ENCODE measurements at regions not wholly inside any gene's neighbourhood (a gene's known extent, or its start where the extent isn't known, plus 50 kb on each side); places are given as distances from the start of the nearest gene placed in this dataset.

GRCh38 chr4:125111323-125111722 is 203.4 kb upstream of the FAT4 start (continued):
- no peak for TF ChIP-seq BRF2 (IDR thresholded peaks at IDR 0.05; ENCODE audit: borderline replicate concordance, insufficient read depth, insufficient read length)
- no peak for TF ChIP-seq ETV1 (tag; conservative IDR thresholded peaks at IDR 0.05; ENCODE audit: low read depth)
- no peak for TF ChIP-seq TCF15 (CRISPR knock-in tag; IDR thresholded peaks at IDR 0.05)
- no peak for TF ChIP-seq ZNF24 (IDR thresholded peaks at IDR 0.05)

- Histone ChIP-seq H3K9me1 (ENCODE audit: control insufficient read depth, insufficient read depth, low read length) (no peaks in the 10 kb centered on the region), H3K27ac (ENCODE audit: extremely low read depth, low read depth, low read length) (no peak overlapping the region), H3K36me3 (ENCODE audit: control insufficient read depth, insufficient read depth, low read length) (no peaks in the 10 kb centered on the region), H4K20me1 (replicated peaks; ENCODE audit: control insufficient read depth, insufficient read depth, low read length) (no peaks in the 10 kb centered on the region), H2AFZ (ENCODE audit: low read depth, low read length) (no peak overlapping the region), H3K27me3 (ENCODE audit: control insufficient read depth in 2 of 2, insufficient read depth in 2 of 2, low read length in 2 of 2) (no peaks in the 10 kb centered on the region), H3K9me3 (replicated peaks; ENCODE audit: control insufficient read depth, insufficient read depth, low read depth, low read length) (no peaks in the 10 kb centered on the region), H3K4me1 (replicated peaks in 1 of 2; ENCODE audit: control insufficient read depth in 2 of 2, insufficient read depth in 2 of 2, low read length in 2 of 2) (no peaks in the 10 kb centered on the region), H3K4me2 (ENCODE audit: insufficient read depth, low read length) (no peak overlapping the region), H3K9ac (ENCODE audit: insufficient read depth in 1 of 2, low read depth in 2 of 2, low read length in 2 of 2) (no peak overlapping the region), H3K4me3 (no peak overlapping the region), H3K79me2 (ENCODE audit: control insufficient read depth, insufficient read depth, low read length) (no peaks in the 10 kb centered on the region)
- no TSS peak for BruUV-seq (replicated peaks)
- ChIA-PET CTCF (ENCODE audit: low intra/inter-chr PET ratio) (no interaction called here), POLR2A (no interaction called here)
- DNase-seq (ENCODE audit: extremely low read depth in 1 of 4, low spot score in 3 of 4) (no peak), FAIRE-seq (no peak), ATAC-seq (no peak)
- WGBS (ENCODE audit: insufficient coverage, low coverage, missing lambda C conversion rate) = 2% methylated on average over 2 of the region's 2 CpGs
- TF ChIP-seq ELF2 (CRISPR knock-in tag; IDR thresholded peaks at IDR 0.05) (no peak), CBX1 (IDR thresholded peaks at IDR 0.05; ENCODE audit: low read depth) (no peak), SPI1 (IDR thresholded peaks at IDR 0.05; ENCODE audit: borderline replicate concordance, low read depth, low read length) (no peak), ZFX (CRISPR knock-in tag; IDR thresholded peaks at IDR 0.05) (no peak)
- intact Hi-C loops (cut with micrococcal nuclease) (no loop called here), in situ Hi-C loops (cut with MboI) (no loop called here)
These were observed 209.2 kb upstream of the FAT4 start for GRCh38 chr4:125105561-125105960.
